Adrenal gland (tissue), 9 donors: ENCODE measurements at regions not wholly inside any gene's neighbourhood (a gene's known extent, or its start where the extent isn't known, plus 50 kb on each side); places are given as distances from the start of the nearest gene placed in this dataset.
"Not testable (repeated sequence)": the region's sequence is repeated elsewhere in the genome, so short reads cannot be mapped to it uniquely, and the experiment has no call there.

Experiments
- DNase-seq, 7 donors: peaks; one replicate each; pipeline ENCODE4 v3.0.0-alpha.2; 2019 to 2020
- H3K27ac ChIP-seq, 5 donors: fragments of 200-600 bp; sonication (generic) in 4 of 5; 1 replicate in 3 of 5; 2 replicates in 2 of 5; pipeline versions ENCODE4 v1.5.1 to v1.8.0; 2016 to 2020; ENCODE audit warnings: mild to moderate bottlenecking in 1 of 5
- H3K27me3 ChIP-seq: fragments of 200-600 bp; 2 replicates; pipeline ENCODE4 v1.8.0; 2021
- H3K36me3 ChIP-seq, 2 donors: fragments of 200-600 bp; replicated peaks in 1 of 2; 1 replicate in 1 of 2; 2 replicates in 1 of 2; pipeline versions ENCODE4 v1.5.1 to v1.8.0; 2018 to 2022
- H3K4me1 ChIP-seq, 2 donors: fragments of 200-600 bp; replicated peaks in 1 of 2; 1 replicate in 1 of 2; 2 replicates in 1 of 2; pipeline versions ENCODE4 v1.5.1 to v1.8.0; 2018 to 2021
- H3K4me3 ChIP-seq, 4 donors: fragments of 200-600 bp; sonication (generic) in 3 of 4; one replicate each; pipeline ENCODE4 v1.5.1; 2016 to 2018
- H3K9me3 ChIP-seq, 3 donors: fragments of 200-600 bp; sonication (generic) in 1 of 3; replicated peaks in 1 of 3; 1 replicate in 2 of 3; 2 replicates in 1 of 3; pipeline versions ENCODE4 v1.5.1 to v1.8.0; 2016 to 2021
- CTCF ChIP-seq, 6 experiments: fragments of 450-650 bp in 4 of 6; fragments of 200-600 bp in 2 of 6; sonication (generic) in 1 of 6; IDR thresholded peaks; 1 replicate in 5 of 6; 2 replicates in 1 of 6; pipeline versions ENCODE4 v1.5.1 to v1.8.0; 2016 to 2021; ENCODE audit warnings: antibody characterized with exemption in 6 of 6, mild to moderate bottlenecking in 2 of 6, moderate library complexity in 1 of 6
- POLR2A ChIP-seq, 2 donors: fragments of 450-650 bp; IDR thresholded peaks; one replicate each; pipeline ENCODE4 v1.6.1; 2017; ENCODE audit warnings: antibody characterized with exemption in 2 of 2, mild to moderate bottlenecking in 2 of 2, moderate library complexity in 1 of 2
- WGBS, 4 donors: extraction: QIAGEN DNeasy Blood & Tissue Kit in 2 of 4; methylation state at CpG; one replicate each; pipeline versions ENCODE4 v1.1.5 to v1.1.7; 2013 to 2017; 5-methylcytosine and 5-hydroxymethylcytosine counted together
- intact Hi-C, 2 donors: fragments of 100-400 bp; cut with DNase I; formaldehyde crosslinking; loops; one replicate each; pipeline versions ENCODE4 v1.14.1 to v1.15.0; 2022 to 2023
- donor health status: healthy with polysubstance abuse.
- donor health status: Bipolar disorder and iron deficiency.
- donor health status: DM: yes; HTN: yes; CAD: no.
- donor health status: DM: no; HTN: no; CAD: no.
- donor health status: DM: no; HTN: no; CAD: no.

- DNase-seq, result no peak
- TF ChIP-seq POLR2A (IDR thresholded peaks at IDR 0.05), result no peak
- TF ChIP-seq CTCF (IDR thresholded peaks at IDR 0.05), result no peak
- Histone ChIP-seq H3K27me3 (no peaks in the 10 kb centered on the region), H3K27ac (no peak overlapping the region), H3K36me3 (no peaks in the 10 kb centered on the region), H3K4me1 (no peaks in the 10 kb centered on the region), H3K4me3 (no peak overlapping the region), H3K9me3 (no peaks in the 10 kb centered on the region)
- 73 to 95% (median 84%) methylated on average over 2 of the region's 2 CpGs for WGBS, 4 donors
- intact Hi-C loops, result no loop called here
These were observed 377.8 kb upstream of the POU1F1 start for GRCh38 chr3:87654184-87654583.

GRCh38 chr3:87653138-87653537 is 376.8 kb upstream of the POU1F1 start:
- H3K9me3 ChIP-seq, DNase-seq, H3K36me3 ChIP-seq, H3K4me3 ChIP-seq, H3K27me3 ChIP-seq, intact Hi-C loops, H3K4me1 ChIP-seq, H3K27ac ChIP-seq: not testable (repeated sequence)
- 66 to 74% (median 73%) methylated on average over 2 to 3 of the region's 3 CpGs for WGBS, 4 donors

DNA sequence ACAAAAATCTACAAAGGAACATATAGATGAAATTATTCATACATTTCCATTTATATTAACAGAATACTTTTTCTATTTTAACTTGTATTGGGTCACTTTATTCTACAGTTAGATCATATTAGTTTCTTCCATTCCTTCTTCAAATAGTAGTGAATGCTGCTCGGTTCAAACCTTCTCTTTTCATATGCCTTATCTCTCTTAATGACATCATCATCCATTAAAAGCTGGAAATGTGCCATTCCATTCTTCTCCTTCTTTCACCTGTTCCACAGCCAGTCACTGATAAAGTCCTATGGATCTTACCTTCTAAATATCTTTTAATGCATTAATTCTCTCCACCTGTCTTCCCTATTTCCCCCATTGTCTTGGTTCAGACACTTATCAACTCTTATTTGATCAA is 358.0 kb upstream of the POU1F1 start:
- no peaks in the 10 kb centered on the region for H3K36me3 ChIP-seq
- no peak for DNase-seq
- H3K27me3 ChIP-seq, result no peaks in the 10 kb centered on the region
- 52 to 64% (median 62%) methylated on average over 1 of the region's 1 CpG for WGBS, 4 donors
- no peak overlapping the region for H3K4me3 ChIP-seq
- intact Hi-C loops, result no loop called here
- H3K4me1 ChIP-seq, result no peaks in the 10 kb centered on the region
- H3K9me3 ChIP-seq, result no peaks in the 10 kb centered on the region
- H3K27ac ChIP-seq, result no peak overlapping the region
- TF ChIP-seq POLR2A (IDR thresholded peaks at IDR 0.05) (no peak), CTCF (IDR thresholded peaks at IDR 0.05) (no peak)

DNA sequence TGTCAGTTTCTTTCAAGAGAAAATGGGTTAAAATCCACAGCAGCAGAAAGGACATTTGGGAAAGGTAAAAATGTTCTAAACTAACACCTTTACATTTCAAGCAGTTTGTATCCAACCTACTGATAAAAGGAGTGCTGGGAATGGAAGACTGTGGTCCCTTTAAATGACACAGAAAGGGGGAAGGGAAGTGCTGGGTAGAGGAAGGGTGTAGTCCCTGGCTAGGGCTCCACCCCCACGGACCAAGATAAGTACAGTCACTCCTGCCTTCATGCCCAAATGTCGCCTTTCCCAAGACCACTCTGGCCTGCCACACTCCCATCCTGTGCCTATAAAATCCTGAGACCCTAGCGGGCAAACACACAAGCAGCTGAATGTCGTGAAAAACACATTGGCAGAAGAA is 350.9 kb upstream of the POU1F1 start:
- 48 to 70% (median 62%) methylated on average over 4 of the region's 4 CpGs for WGBS, 4 donors
- intact Hi-C loops, result no loop called here
- Histone ChIP-seq H3K27ac (no peak overlapping the region), H3K4me1 (no peaks in the 10 kb centered on the region), H3K4me3 (no peak overlapping the region), H3K9me3 (peaks cover 0 to 4% (median 0%) of the 10 kb centered on the region in 3 donors), H3K27me3 (no peaks in the 10 kb centered on the region), H3K36me3 (no peaks in the 10 kb centered on the region)
- DNase-seq, result no peak
- TF ChIP-seq POLR2A (IDR thresholded peaks at IDR 0.05) (no peak), CTCF (IDR thresholded peaks at IDR 0.05) (no peak)

DNA sequence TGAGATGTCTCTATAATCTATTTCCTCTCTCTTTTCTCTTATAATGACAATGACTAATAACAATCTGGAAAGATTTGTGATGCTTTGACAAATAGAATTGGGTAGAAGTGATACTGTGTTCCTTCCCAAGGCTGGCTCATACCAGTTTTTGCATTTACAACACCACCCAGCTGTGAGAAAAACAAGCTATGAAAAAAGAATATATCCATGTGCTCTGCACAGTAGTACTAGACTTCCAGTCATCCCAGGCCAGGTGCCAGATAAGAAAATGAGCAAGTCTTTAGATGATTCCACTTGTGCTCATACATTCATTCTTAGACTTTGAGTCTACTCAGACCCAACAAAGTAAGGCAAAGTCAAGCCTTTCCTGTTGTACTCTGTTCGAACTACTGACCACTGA is 350.2 kb upstream of the POU1F1 start:
- Histone ChIP-seq H3K9me3 (peaks cover 0 to 4% (median 0%) of the 10 kb centered on the region in 3 donors), H3K4me3 (no peak overlapping the region), H3K4me1 (no peaks in the 10 kb centered on the region), H3K36me3 (no peaks in the 10 kb centered on the region), H3K27ac (no peak overlapping the region), H3K27me3 (no peaks in the 10 kb centered on the region)
- 69 to 82% (median 77%) methylated on average over 1 of the region's 1 CpG for WGBS, 4 donors
- no peak for DNase-seq
- intact Hi-C loops, result no loop called here
- TF ChIP-seq POLR2A (IDR thresholded peaks at IDR 0.05) (no peak), CTCF (IDR thresholded peaks at IDR 0.05) (no peak)
